Peyer's patch (tissue), 4 donors: ENCODE measurements at regions not wholly inside any gene's neighbourhood (a gene's known extent, or its start where the extent isn't known, plus 50 kb on each side); places are given as distances from the start of the nearest gene placed in this dataset.

Source experiments
- DNase-seq, 3 donors: peaks; one replicate each; pipeline ENCODE4 v3.0.0-alpha.2; 2017 to 2019
- H3K27ac ChIP-seq, 4 donors: fragments of 200-600 bp; sonication (generic); one replicate each; pipeline ENCODE4 v1.5.1; 2016 to 2019
- H3K27me3 ChIP-seq, 2 donors: fragments of 200-600 bp; sonication (generic); one replicate each; pipeline ENCODE4 v1.5.1; 2019
- H3K36me3 ChIP-seq, 3 donors: fragments of 200-600 bp; sonication (generic); one replicate each; pipeline ENCODE4 v1.5.1; 2016 to 2019
- H3K4me1 ChIP-seq, 4 donors: fragments of 200-600 bp; sonication (generic); one replicate each; pipeline ENCODE4 v1.5.1; 2016 to 2019
- H3K4me3 ChIP-seq, 4 donors: fragments of 200-600 bp; sonication (generic); 1 replicate in 3 of 4; 2 replicates in 1 of 4; pipeline ENCODE4 v1.5.1; 2016 to 2019; ENCODE audit warnings: mild to moderate bottlenecking in 1 of 4
- H3K9me3 ChIP-seq, 4 donors: fragments of 200-600 bp; sonication (generic); one replicate each; pipeline ENCODE4 v1.5.1; 2016 to 2019; ENCODE audit warnings: mild to moderate bottlenecking in 1 of 4
- POLR2A ChIP-seq, 2 donors: fragments of 450-650 bp; IDR thresholded peaks; one replicate each; pipeline ENCODE4 v1.5.1; 2017; ENCODE audit warnings: antibody characterized with exemption in 2 of 2, mild to moderate bottlenecking in 2 of 2, moderate library complexity in 2 of 2
- TF ChIP-seq, protein P1 (sequence below), 6 experiments: fragments of 450-650 bp in 4 of 6; fragments of 200-600 bp in 2 of 6; sonication (generic) in 1 of 6; IDR thresholded peaks; one replicate each; pipeline ENCODE4 v1.5.1; 2017 to 2019; ENCODE audit warnings: antibody characterized with exemption in 6 of 6, mild to moderate bottlenecking in 3 of 6, moderate library complexity in 1 of 6

DNA sequence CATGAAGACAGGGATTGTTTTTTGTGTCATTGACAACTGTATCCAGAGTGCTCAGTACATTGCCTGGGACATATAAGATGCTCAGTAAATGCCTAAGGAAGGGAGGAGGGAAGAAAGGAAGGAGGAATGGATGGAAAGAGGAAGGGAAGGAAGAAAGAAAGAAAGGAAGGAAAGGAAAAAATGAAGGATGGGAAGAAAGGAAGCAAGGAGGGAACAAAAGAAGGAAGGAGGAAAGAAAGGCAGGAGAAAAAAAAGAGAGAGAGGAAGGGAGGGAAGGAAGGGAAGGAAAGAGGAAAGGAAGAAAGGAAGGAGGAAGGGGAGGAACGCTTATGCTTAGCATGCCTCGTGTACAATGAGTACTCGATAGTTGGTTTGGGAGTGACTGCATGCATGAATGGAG, 514.7 kb downstream of the RPS24 start:
- Histone ChIP-seq H3K27ac (no peak overlapping the region), H3K4me1 (peaks cover 0 to 30% (median 0%) of the 10 kb centered on the region in 4 donors), H3K4me3 (no peak overlapping the region), H3K27me3 (no peaks in the 10 kb centered on the region), H3K36me3 (no peaks in the 10 kb centered on the region), H3K9me3 (no peaks in the 10 kb centered on the region)
- TF ChIP-seq, protein P1, sequence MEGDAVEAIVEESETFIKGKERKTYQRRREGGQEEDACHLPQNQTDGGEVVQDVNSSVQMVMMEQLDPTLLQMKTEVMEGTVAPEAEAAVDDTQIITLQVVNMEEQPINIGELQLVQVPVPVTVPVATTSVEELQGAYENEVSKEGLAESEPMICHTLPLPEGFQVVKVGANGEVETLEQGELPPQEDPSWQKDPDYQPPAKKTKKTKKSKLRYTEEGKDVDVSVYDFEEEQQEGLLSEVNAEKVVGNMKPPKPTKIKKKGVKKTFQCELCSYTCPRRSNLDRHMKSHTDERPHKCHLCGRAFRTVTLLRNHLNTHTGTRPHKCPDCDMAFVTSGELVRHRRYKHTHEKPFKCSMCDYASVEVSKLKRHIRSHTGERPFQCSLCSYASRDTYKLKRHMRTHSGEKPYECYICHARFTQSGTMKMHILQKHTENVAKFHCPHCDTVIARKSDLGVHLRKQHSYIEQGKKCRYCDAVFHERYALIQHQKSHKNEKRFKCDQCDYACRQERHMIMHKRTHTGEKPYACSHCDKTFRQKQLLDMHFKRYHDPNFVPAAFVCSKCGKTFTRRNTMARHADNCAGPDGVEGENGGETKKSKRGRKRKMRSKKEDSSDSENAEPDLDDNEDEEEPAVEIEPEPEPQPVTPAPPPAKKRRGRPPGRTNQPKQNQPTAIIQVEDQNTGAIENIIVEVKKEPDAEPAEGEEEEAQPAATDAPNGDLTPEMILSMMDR (IDR thresholded peaks at IDR 0.05): no peak
- TF ChIP-seq POLR2A (IDR thresholded peaks at IDR 0.05): no peak
- DNase-seq: no peak

DNA sequence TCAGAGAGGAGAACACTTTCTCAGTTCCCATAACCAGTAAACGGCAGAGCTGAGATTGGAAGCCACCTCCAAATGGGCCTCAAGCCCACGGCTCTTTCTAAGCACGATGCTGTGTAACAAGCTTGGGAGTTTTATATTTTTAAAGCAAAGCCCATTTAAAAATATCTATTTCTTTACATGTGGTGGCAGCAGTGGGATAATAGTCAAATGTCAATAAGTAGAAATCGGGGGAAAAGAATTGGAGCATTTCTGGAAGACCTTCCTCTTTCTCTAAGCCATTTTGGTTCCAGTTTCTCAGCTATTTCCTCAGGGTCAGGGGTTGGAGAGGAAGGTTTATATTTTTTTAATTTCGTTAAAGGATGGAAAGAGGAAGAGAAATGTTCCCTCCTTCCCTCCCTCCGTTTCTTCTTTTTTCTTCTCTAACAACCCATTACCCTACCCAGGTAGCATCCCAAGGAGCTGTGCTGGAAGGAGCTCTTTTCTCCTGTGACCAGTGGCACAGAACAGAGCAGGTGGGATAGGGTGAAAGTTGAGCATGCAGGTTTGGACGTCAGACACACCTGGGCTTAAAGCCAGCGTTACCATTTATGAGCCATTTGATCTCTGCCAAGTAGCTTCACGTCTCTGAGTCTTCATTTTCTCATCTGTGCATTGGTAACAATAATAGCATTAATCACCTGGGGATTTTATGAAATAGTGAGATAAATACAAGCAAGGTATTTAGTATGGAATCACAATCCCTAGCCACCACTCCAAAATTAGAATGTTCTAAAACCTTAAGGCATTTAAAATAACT, 515.7 kb downstream of the RPS24 start:
- TF ChIP-seq POLR2A (IDR thresholded peaks at IDR 0.05): no peak
- TF ChIP-seq, protein P1 (IDR thresholded peaks at IDR 0.05): no peak
- H3K4me1 ChIP-seq: peaks cover 0 to 29% (median 0%) of the 10 kb centered on the region in 4 donors
- H3K4me3 ChIP-seq: no peak overlapping the region
- no peak overlapping the region for H3K27ac ChIP-seq
- no peaks in the 10 kb centered on the region for H3K36me3 ChIP-seq
- no peaks in the 10 kb centered on the region for H3K9me3 ChIP-seq
- DNase-seq: peak in 1 of 3 donors; percentile 21
- H3K27me3 ChIP-seq: no peaks in the 10 kb centered on the region

DNA sequence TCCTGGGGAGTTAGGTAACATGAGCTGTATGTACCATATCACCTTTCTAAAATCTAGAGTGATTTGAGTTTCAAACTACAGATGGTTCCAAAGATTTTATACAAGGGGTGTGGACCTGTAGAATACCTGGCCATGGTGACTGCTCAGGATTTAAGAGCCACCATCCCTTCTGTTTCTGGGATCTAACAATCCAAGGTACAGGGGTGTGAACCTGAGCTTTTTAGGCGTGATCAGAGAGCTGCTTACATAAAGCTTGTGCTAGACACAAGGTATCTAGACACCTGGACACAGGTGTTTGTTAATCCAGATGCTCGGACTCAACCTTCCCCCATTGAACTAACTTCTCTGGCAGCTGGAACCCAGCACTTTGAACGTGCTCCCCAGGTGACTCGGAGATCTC, 516.4 kb downstream of the RPS24 start:
- DNase-seq: peak in 1 of 3 donors; percentile 15
- Histone ChIP-seq H3K27me3 (no peaks in the 10 kb centered on the region), H3K36me3 (no peaks in the 10 kb centered on the region), H3K9me3 (no peaks in the 10 kb centered on the region), H3K4me1 (peaks cover 0 to 23% (median 0%) of the 10 kb centered on the region in 4 donors), H3K27ac (no peak overlapping the region), H3K4me3 (no peak overlapping the region)
- TF ChIP-seq, protein P1 (IDR thresholded peaks at IDR 0.05): no peak
- no peak for TF ChIP-seq POLR2A (IDR thresholded peaks at IDR 0.05)

DNA sequence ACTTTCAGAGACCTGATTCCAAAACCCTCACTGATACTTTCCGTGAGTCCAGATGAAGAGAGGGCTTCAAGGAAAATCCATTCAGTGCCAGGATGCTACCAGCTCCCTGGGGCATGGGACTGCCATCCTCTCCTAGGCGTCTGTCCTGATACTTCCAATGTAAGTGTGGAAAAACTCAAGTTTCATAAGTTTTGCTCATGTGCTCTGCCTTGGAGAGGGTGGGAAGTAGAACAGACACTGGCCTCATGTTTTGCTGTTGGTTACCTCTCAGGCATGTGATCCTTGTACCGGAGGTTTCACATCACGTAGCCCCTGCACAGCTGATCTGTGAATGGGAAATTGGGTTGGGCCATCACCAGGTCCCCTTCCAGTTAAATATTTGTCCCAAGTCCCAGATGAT, 517.1 kb downstream of the RPS24 start:
- Histone ChIP-seq H3K4me1 (peaks cover 0 to 23% (median 0%) of the 10 kb centered on the region in 4 donors), H3K27me3 (no peaks in the 10 kb centered on the region), H3K4me3 (no peak overlapping the region), H3K36me3 (no peaks in the 10 kb centered on the region), H3K9me3 (no peaks in the 10 kb centered on the region), H3K27ac (no peak overlapping the region)
- TF ChIP-seq POLR2A (IDR thresholded peaks at IDR 0.05): no peak
- TF ChIP-seq, protein P1 (IDR thresholded peaks at IDR 0.05): no peak
- peak in 1 of 3 donors; percentile 10 for DNase-seq

DNA sequence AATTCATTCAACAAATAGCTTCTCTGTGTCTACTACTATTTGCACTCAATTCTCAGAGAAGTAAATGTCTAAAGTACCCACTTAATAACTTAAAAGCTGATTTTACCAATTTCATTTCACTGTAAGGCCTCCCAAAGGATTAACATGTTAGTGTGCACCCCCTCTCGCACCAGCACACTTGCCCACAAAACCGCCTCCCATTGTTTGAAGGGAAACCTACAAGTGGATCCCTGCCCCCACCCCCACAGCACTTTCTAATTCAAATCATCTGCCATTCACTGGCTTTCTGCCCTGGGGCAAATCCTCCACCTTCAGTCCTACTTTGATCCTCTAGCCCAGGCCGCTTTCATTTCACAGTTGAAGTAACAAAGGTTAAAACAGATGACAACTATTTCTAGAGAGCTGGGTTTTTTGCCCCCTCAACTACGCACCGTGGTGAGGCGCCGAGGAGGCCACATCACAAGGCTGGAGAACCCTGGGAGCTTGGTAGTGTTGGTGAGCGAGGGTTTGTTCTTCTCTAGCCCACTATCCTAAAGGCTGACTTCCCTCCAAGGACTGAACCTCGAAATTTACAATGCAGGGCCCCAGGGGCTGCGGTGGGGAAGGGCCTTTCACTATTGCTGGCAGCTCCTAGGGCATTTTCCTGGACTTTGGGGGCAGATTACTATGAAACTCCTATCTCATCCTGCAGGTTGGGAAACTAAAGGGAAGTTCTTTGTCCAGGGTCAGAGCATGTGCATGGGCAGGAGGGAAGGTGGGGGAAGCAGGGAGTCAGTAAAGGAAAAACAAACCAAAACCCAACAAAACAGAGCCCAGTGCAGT, 517.4 kb upstream of the ZMIZ1 start:
- TF ChIP-seq POLR2A (IDR thresholded peaks at IDR 0.05): no peak
- TF ChIP-seq, protein P1 (IDR thresholded peaks at IDR 0.05): no peak
- Histone ChIP-seq H3K27ac (peak overlapping the region in 1 of 4 donors; percentile 65), H3K36me3 (no peaks in the 10 kb centered on the region), H3K4me1 (peaks cover 0 to 23% (median 0%) of the 10 kb centered on the region in 4 donors), H3K27me3 (no peaks in the 10 kb centered on the region), H3K4me3 (no peak overlapping the region), H3K9me3 (no peaks in the 10 kb centered on the region)
- DNase-seq: no peak
